GM12864 (cell line): ENCODE measurements at regions not wholly inside any gene's neighbourhood (a gene's known extent, or its start where the extent isn't known, plus 50 kb on each side); places are given as distances from the start of the nearest gene placed in this dataset.

Experiments
- DNase-seq: peaks from one replicate; pipeline ENCODE4 v3.0.0-alpha.2; 2011; ENCODE audit warnings: low read depth
- H3K4me3 ChIP-seq: 2 replicates; pipeline ENCODE4 v1.5.1; 2011; ENCODE audit warnings: mild to moderate bottlenecking, low read depth, low read length, control low read depth
- CTCF ChIP-seq: IDR thresholded peaks from 2 replicates; pipeline ENCODE4 v1.5.1; 2011; ENCODE audit warnings: low read depth, mild to moderate bottlenecking, moderate library complexity, low read length, control low read depth, inconsistent platforms; ENCODE audit errors: missing control alignments

DNA sequence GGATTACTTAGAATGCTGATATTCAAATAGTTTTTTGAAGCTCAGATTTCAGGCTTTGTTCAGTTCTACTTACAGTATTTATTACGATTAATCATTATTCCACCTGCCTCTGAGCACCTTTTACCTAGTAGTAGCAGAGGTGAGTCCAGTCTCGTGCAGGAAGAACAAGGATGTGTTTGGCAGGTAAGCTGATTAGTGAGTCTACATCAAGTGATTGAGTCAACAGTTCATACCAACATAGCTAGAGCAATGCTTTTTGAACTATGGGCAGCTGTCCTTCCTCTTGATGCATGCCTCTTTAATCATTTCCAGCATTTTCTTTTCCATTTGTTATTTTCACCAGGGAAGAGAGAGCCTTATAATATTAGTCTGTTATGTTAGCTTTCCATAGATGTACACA lies 838.9 kb downstream of the USP25 start:
- TF ChIP-seq CTCF, result no peak
- no peak overlapping the region for H3K4me3 ChIP-seq
- no peak for DNase-seq

- TF ChIP-seq CTCF, result no peak
- DNase-seq, result no peak
- H3K4me3 ChIP-seq, result no peak overlapping the region
Observed at GRCh38 chr21:16569679-16570078, 839.9 kb downstream of the USP25 start.

DNA sequence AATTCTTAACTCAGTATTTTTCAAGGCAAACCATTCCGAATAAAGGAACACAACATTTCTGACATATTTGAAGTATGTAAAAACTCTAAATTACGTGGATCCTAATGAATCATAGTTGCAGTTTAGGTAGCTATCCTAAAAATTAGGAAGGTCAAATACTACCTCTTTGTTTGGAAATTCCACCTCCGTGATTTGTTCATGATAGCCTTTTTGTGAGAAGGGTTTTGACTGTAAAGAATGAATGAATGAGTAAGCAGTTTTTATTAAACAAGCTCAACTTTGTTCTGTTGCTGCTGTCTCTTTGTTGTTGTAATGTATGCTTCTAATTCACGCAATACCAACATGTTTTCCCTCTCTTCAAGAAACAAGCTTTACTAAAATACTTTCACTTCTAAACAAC lies 840.4 kb downstream of the USP25 start:
- H3K4me3 ChIP-seq, result no peak overlapping the region
- DNase-seq, result no peak
- no peak for TF ChIP-seq CTCF

DNA sequence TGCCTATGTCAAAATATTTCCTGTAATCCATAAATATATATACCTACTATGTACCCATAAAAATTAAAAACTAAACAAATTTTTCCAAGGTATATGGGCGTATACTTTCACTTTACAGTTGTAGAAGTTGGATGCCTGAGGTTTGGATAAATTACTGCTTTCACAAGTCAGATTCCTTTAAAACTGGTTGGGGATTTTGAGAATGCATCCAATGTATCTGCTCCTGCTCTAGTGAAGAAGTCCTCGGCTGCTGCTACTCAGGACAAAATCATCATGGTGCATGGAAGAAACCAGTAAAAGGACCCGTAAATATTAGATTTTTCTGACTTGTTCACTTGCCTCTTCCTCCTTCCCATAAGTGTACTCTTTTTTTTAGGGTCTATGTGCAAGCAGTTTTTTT lies 841.1 kb downstream of the USP25 start:
- DNase-seq, result no peak
- H3K4me3 ChIP-seq, result no peak overlapping the region
- TF ChIP-seq CTCF, result no peak

- no peak for DNase-seq
- no peak overlapping the region for H3K4me3 ChIP-seq
- no peak for TF ChIP-seq CTCF
Observed at GRCh38 chr21:16571594-16571993, 841.8 kb downstream of the USP25 start.

DNA sequence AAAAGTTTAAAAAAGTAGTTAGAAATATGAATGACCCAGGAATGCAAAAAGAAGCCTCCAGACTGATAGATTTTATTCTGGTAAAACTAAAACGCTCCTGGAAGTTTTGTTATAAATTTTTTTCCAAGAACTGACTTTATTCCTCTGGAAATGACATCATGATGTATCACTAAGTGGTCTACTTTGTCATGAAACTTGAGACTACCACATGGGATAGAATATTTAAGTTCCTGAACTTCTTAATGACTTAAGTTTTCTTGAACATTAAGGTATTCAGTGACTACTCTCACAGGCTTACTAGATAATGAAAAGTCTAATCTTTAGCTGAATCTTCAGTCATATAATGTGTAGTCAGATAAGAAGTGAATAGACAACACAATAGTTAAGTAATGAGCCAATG lies 842.2 kb downstream of the USP25 start:
- H3K4me3 ChIP-seq, result no peak overlapping the region
- TF ChIP-seq CTCF, result no peak
- no peak for DNase-seq

DNA sequence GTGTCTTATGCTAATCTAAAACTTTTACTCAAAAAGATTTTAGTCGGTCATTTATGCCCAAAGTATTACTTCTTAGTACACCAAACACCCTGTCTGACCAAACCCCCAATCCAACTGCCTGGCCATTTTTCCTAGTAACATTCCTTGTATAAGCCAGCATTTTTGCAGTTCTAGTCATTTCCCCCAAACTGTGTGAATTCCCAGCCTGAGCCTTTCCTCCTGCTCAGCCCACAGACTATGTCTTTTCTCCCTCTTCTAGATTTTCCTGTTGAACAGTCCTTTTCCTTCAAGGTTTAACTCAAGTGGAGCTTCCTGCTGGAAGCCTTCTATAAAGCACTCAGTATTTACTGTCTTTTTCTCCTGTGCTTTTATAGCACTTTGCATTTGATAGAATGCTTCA lies 843.8 kb downstream of the USP25 start:
- no peak for DNase-seq
- TF ChIP-seq CTCF, result no peak

More for the DNA sequence above, 843.8 kb downstream of the USP25 start:
- no peak overlapping the region for H3K4me3 ChIP-seq
